Osteoblast (primary cell): ENCODE measurements at regions not wholly inside any gene's neighbourhood (a gene's known extent, or its start where the extent isn't known, plus 50 kb on each side); places are given as distances from the start of the nearest gene placed in this dataset.

Experiments used
- DNase-seq: peaks from one replicate; pipeline ENCODE4 v3.0.0; 2011; ENCODE audit warnings: low spot score, mixed read lengths; ENCODE audit not compliant: insufficient read length; ENCODE audit errors: missing footprints
- H2AFZ ChIP-seq: 2 replicates; pipeline ENCODE4 v1.6.0; 2011; ENCODE audit warnings: mild to moderate bottlenecking, low read length
- H3K27ac ChIP-seq: 2 replicates; pipeline ENCODE4 v1.5.1; 2011; ENCODE audit warnings: mild to moderate bottlenecking, low read depth, low read length, moderate library complexity
- H3K27me3 ChIP-seq: 2 replicates; pipeline ENCODE4 v1.6.0; 2012; ENCODE audit warnings: mild to moderate bottlenecking, control low read depth, inconsistent platforms, low read length, moderate library complexity; ENCODE audit not compliant: insufficient read depth
- H3K36me3 ChIP-seq: 2 replicates; pipeline ENCODE4 v1.5.1; 2011; ENCODE audit warnings: mild to moderate bottlenecking, low read length, control low read depth, moderate library complexity; ENCODE audit not compliant: insufficient read depth
- H3K4me1 ChIP-seq: 2 replicates; pipeline ENCODE4 v1.5.1; 2011; ENCODE audit warnings: mild to moderate bottlenecking, low read length, control low read depth, moderate library complexity; ENCODE audit not compliant: insufficient read depth
- H3K4me2 ChIP-seq: 2 replicates; pipeline ENCODE4 v1.6.0; 2011; ENCODE audit warnings: mild to moderate bottlenecking, low read length; ENCODE audit not compliant: insufficient read depth
- H3K4me3 ChIP-seq: fragments of 200-600 bp; sonication (generic); 3 replicates; pipeline ENCODE4 v1.5.1; 2012; ENCODE audit warnings: mild to moderate bottlenecking, low read length, inconsistent platforms; ENCODE audit not compliant: insufficient read depth
- H3K79me2 ChIP-seq: 2 replicates; pipeline ENCODE4 v1.6.0; 2012; ENCODE audit warnings: mild to moderate bottlenecking, low read length, control low read depth, inconsistent platforms; ENCODE audit not compliant: insufficient read depth
- H3K9me3 ChIP-seq: 2 replicates; pipeline ENCODE4 v1.5.1; 2011; ENCODE audit warnings: low read depth, low read length, control low read depth
- H4K20me1 ChIP-seq: 2 replicates; pipeline ENCODE4 v1.6.0; 2012; ENCODE audit warnings: mild to moderate bottlenecking, low read length, control low read depth; ENCODE audit not compliant: insufficient read depth
- TF ChIP-seq, protein P1 (sequence below): IDR thresholded peaks from 2 replicates; pipeline ENCODE4 v1.5.1; 2011; ENCODE audit warnings: mild to moderate bottlenecking, low read depth, low read length, moderate library complexity; ENCODE audit errors: extremely low read depth

DNA sequence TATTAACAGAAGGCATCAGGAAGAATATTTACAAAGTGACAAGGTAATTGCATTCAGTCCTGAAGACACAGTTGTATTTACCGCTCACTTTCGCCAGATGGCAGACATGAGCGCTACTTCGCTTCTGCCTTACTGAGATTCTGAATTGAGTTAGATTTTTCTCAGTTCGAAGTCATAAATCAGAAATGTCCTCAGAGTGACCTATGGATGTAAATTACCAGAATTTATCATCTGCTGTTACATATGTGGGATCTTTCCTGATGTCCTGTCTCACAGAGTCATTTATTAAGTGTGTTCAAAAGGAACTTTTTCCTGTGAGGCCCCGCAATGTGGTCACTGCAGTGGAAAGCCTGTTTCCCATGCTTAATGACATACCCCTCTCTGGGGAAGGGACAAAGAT lies 97.3 kb upstream of the DCLK2 start:
- no peak overlapping the region for H3K27ac ChIP-seq
- DNase-seq: no peak
- H3K9me3 ChIP-seq: no peaks in the 10 kb centered on the region
- H3K27me3 ChIP-seq: no peaks in the 10 kb centered on the region
- no peaks in the 10 kb centered on the region for H3K79me2 ChIP-seq
- no peak overlapping the region for H2AFZ ChIP-seq
- no peak overlapping the region for H3K4me2 ChIP-seq
- TF ChIP-seq, protein P1, sequence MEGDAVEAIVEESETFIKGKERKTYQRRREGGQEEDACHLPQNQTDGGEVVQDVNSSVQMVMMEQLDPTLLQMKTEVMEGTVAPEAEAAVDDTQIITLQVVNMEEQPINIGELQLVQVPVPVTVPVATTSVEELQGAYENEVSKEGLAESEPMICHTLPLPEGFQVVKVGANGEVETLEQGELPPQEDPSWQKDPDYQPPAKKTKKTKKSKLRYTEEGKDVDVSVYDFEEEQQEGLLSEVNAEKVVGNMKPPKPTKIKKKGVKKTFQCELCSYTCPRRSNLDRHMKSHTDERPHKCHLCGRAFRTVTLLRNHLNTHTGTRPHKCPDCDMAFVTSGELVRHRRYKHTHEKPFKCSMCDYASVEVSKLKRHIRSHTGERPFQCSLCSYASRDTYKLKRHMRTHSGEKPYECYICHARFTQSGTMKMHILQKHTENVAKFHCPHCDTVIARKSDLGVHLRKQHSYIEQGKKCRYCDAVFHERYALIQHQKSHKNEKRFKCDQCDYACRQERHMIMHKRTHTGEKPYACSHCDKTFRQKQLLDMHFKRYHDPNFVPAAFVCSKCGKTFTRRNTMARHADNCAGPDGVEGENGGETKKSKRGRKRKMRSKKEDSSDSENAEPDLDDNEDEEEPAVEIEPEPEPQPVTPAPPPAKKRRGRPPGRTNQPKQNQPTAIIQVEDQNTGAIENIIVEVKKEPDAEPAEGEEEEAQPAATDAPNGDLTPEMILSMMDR: peak; percentile 81
- H3K36me3 ChIP-seq: no peaks in the 10 kb centered on the region
- no peaks in the 10 kb centered on the region for H4K20me1 ChIP-seq
- H3K4me1 ChIP-seq: no peaks in the 10 kb centered on the region
- no peak overlapping the region for H3K4me3 ChIP-seq

DNA sequence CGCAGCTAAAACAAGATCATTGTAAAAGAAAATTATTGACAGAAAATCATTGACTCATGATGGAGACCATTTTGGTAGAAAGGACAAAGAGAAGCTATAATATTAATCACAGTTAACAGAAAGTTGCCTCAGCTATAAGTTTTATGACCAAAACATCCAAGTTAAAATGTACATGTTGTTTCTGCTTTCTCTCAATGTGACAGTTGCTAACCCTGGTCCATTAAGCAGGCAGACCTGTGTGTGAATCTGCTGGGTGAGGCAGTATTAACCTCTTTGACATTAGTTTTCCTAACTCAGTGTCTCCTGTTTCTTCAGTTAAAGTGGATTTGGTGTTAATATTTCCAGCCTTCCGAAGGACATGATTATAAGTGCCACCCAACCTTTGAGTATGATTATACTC lies 94.8 kb upstream of the DCLK2 start:
- TF ChIP-seq, protein P1: no peak
- H3K27me3 ChIP-seq: no peaks in the 10 kb centered on the region
- no peaks in the 10 kb centered on the region for H4K20me1 ChIP-seq
- no peaks in the 10 kb centered on the region for H3K79me2 ChIP-seq
- H3K27ac ChIP-seq: no peak overlapping the region
- DNase-seq: no peak
- H2AFZ ChIP-seq: no peak overlapping the region
- no peak overlapping the region for H3K4me3 ChIP-seq
- no peak overlapping the region for H3K4me2 ChIP-seq
- peaks cover 6% of the 10 kb centered on the region for H3K4me1 ChIP-seq
- H3K9me3 ChIP-seq: no peaks in the 10 kb centered on the region
- H3K36me3 ChIP-seq: no peaks in the 10 kb centered on the region

DNA sequence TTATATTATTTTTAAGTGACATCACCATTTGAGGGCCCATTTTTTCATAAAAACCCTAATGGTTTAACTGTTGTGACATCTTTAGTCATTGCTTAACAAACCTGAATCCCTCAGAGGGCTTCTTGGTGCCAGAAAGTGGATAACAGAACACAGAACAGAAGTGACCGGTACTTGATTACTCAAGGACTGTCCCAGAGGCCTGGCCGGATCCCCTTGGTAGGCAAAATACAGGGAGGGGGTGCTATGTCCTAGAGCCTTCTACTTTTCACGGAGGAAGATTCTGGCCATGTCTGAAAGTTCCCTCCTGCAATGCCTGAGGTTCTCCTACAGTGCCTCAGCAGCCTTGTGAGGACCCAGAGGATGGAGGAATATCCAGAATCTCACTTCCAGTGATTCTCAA lies 94.3 kb upstream of the DCLK2 start:
- H3K27ac ChIP-seq: no peak overlapping the region
- no peak overlapping the region for H3K4me3 ChIP-seq
- peaks cover 6% of the 10 kb centered on the region for H3K4me1 ChIP-seq
- no peaks in the 10 kb centered on the region for H3K79me2 ChIP-seq
- no peaks in the 10 kb centered on the region for H3K36me3 ChIP-seq
- H4K20me1 ChIP-seq: no peaks in the 10 kb centered on the region
- H3K4me2 ChIP-seq: no peak overlapping the region
- DNase-seq: no peak
- TF ChIP-seq, protein P1: no peak
- no peaks in the 10 kb centered on the region for H3K9me3 ChIP-seq
- peak overlapping the region; percentile 16 for H2AFZ ChIP-seq
- no peaks in the 10 kb centered on the region for H3K27me3 ChIP-seq

DNA sequence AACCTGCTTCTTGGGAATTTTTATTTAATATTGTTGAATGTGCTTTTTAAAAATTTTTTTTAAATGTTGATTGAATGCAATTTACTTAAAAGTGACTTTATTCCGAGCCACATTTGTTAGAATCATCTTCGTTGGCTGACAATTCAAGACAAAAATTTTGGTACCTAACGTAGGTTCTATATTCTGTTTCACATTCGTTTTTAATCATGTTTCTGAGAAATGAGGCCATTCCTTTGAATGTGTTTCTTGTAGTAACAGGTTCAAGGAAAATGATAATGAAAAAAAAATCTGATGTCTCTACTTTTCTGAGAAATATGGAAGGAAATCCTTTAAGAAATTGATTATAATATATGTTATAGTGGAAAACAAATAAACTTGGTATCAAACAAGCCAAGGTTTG lies 92.3 kb upstream of the DCLK2 start:
- Histone ChIP-seq H3K27me3 (no peaks in the 10 kb centered on the region), H3K27ac (no peak overlapping the region), H3K4me3 (no peak overlapping the region), H3K36me3 (no peaks in the 10 kb centered on the region), H3K4me2 (no peak overlapping the region), H2AFZ (no peak overlapping the region), H3K4me1 (peaks cover 6% of the 10 kb centered on the region), H3K79me2 (no peaks in the 10 kb centered on the region), H3K9me3 (no peaks in the 10 kb centered on the region), H4K20me1 (no peaks in the 10 kb centered on the region)
- TF ChIP-seq, protein P1: no peak
- no peak for DNase-seq
